Subcutaneous abdominal adipose tissue (tissue), 5 donors: ENCODE measurements at regions not wholly inside any gene's neighbourhood (a gene's known extent, or its start where the extent isn't known, plus 50 kb on each side); places are given as distances from the start of the nearest gene placed in this dataset.

ENCODE experiments used
- H3K27ac ChIP-seq: one replicate; pipeline ENCODE4 v1.7.0; 2013; ENCODE audit warnings: low read depth, mild to moderate bottlenecking, inconsistent platforms, low read length, moderate library complexity
- H3K27me3 ChIP-seq, 5 donors: one replicate each; pipeline ENCODE4 v1.7.0; 2013; ENCODE audit warnings: low read length in 5 of 5, inconsistent platforms in 1 of 5; ENCODE audit not compliant: control insufficient read depth in 5 of 5, insufficient read depth in 4 of 5
- H3K36me3 ChIP-seq, 5 donors: one replicate each; pipeline ENCODE4 v1.7.0; 2013; ENCODE audit warnings: low read length in 5 of 5; ENCODE audit not compliant: control insufficient read depth in 5 of 5, insufficient read depth in 5 of 5
- H3K4me1 ChIP-seq, 5 donors: one replicate each; pipeline ENCODE4 v1.7.0; 2013; ENCODE audit warnings: low read length in 5 of 5, mild to moderate bottlenecking in 3 of 5, moderate library complexity in 1 of 5; ENCODE audit not compliant: control insufficient read depth in 5 of 5, insufficient read depth in 5 of 5
- H3K4me3 ChIP-seq, 5 donors: one replicate each; pipeline ENCODE4 v1.7.0; 2013; ENCODE audit warnings: low read length in 5 of 5, low read depth in 1 of 5
- H3K9ac ChIP-seq, 5 donors: one replicate each; pipeline ENCODE4 v1.7.0; 2013; ENCODE audit warnings: low read length in 5 of 5, mild to moderate bottlenecking in 4 of 5, moderate library complexity in 3 of 5
- H3K9me3 ChIP-seq, 5 donors: one replicate each; pipeline ENCODE4 v1.7.0; 2013; ENCODE audit warnings: low read length in 5 of 5; ENCODE audit not compliant: control insufficient read depth in 5 of 5
- donor health status: healthy.
- donor health status: healthy.
- donor health status: healthy.
- donor health status: healthy.
- donor health status: healthy.

GRCh38 chr17:83151056-83151441 lies 71.6 kb downstream of the METRNL start:
- H3K27ac ChIP-seq: no peak overlapping the region
- no peaks in the 10 kb centered on the region for H3K36me3 ChIP-seq
- no peak overlapping the region for H3K9ac ChIP-seq
- H3K27me3 ChIP-seq: peaks cover 0 to 14% (median 0%) of the 10 kb centered on the region in 5 donors
- H3K9me3 ChIP-seq: no peaks in the 10 kb centered on the region
- no peak overlapping the region for H3K4me3 ChIP-seq
- H3K4me1 ChIP-seq: peaks cover 0 to 47% (median 34%) of the 10 kb centered on the region in 5 donors

GRCh38 chr17:83151442-83152226 lies 72.2 kb downstream of the METRNL start:
- H3K27ac ChIP-seq: no peak overlapping the region
- peaks cover 0 to 50% (median 37%) of the 10 kb centered on the region in 5 donors for H3K4me1 ChIP-seq
- H3K9ac ChIP-seq: no peak overlapping the region

DNA sequence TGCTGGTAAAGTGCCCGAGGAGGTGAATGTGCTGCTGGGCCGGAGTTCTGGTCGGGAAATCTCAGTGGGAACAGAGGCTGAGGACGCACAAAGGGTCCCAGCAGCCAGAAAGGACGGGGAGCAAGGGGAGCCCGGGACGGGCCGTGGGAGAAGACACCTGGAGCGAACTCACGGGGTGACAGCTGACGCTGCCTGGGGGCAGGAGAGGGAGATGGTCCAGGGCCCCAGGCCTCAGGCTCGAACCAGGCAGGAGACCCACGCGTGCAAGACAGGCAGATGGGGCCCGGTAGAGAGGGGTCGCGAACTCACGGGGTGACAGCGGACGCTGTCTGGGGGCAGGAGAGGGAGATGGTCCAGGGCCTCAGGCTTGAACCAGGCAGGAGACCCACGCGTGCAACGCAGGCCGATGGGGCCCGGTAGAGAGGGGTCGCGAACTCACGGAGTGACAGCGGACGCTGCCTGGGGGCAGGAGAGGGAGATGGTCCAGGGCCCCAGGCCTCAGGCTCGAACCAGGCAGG lies 72.9 kb downstream of the METRNL start:
- Histone ChIP-seq H3K4me3 (no peak overlapping the region), H3K27ac (no peak overlapping the region), H3K36me3 (no peaks in the 10 kb centered on the region), H3K4me1 (peaks cover 0 to 50% (median 37%) of the 10 kb centered on the region in 5 donors), H3K27me3 (peaks cover 0 to 14% (median 0%) of the 10 kb centered on the region in 5 donors), H3K9ac (no peak overlapping the region), H3K9me3 (no peaks in the 10 kb centered on the region)

More at GRCh38 chr17:83151442-83152226, 72.2 kb downstream of the METRNL start:
- Histone ChIP-seq H3K36me3 (no peaks in the 10 kb centered on the region), H3K4me3 (no peak overlapping the region), H3K9me3 (no peaks in the 10 kb centered on the region), H3K27me3 (peaks cover 0 to 14% (median 0%) of the 10 kb centered on the region in 5 donors)

DNA sequence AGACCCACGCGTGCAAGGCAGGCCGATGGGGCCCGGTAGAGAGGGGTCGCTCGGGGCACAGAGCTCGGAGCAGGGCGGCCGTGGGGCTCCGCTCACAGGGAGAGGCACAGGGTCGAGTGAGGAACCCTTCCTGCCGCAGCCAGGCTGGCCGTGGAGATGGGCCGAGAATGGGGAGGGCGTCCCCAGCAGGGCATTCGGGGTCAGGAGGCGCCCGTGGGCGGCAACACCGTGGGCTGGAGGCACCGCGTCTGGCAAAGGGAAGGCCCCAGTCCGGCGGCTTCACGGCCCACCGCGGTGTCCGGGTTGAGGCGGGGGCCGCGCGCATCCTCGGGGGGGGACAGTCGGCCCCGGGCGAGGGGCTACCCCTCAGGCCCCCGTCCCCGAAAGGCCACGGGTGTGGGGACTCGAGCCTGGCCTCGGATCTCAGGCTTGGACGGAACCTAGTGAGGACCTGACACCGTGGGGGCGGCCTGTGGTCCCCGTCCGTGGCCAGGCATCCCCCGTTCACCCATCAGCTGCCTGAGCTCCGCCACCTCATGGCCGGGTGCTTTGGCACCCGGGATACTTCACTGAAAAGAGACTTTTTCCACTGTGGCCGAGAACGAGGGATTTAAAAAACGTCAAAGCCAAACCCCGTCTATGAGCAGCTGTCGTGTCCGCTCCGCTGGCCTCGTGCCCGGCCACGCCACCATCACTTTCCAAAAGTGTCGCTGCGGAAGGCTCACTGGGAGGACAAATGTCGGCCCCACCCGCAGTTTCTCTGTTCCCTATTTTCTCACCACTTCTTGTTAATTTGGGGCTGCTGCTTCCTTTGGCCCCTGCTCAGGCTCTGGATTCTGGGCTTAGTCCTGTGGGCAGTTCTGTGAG lies 73.6 kb downstream of the METRNL start:
- no peaks in the 10 kb centered on the region for H3K36me3 ChIP-seq
- H3K27ac ChIP-seq: no peak overlapping the region
- no peaks in the 10 kb centered on the region for H3K9me3 ChIP-seq
- peaks cover 0 to 14% (median 0%) of the 10 kb centered on the region in 5 donors for H3K27me3 ChIP-seq
- peak overlapping the region in 1 of 5 donors; percentile 17 for H3K4me3 ChIP-seq
- H3K4me1 ChIP-seq: peaks cover 0 to 50% (median 37%) of the 10 kb centered on the region in 5 donors
- H3K9ac ChIP-seq: no peak overlapping the region

DNA sequence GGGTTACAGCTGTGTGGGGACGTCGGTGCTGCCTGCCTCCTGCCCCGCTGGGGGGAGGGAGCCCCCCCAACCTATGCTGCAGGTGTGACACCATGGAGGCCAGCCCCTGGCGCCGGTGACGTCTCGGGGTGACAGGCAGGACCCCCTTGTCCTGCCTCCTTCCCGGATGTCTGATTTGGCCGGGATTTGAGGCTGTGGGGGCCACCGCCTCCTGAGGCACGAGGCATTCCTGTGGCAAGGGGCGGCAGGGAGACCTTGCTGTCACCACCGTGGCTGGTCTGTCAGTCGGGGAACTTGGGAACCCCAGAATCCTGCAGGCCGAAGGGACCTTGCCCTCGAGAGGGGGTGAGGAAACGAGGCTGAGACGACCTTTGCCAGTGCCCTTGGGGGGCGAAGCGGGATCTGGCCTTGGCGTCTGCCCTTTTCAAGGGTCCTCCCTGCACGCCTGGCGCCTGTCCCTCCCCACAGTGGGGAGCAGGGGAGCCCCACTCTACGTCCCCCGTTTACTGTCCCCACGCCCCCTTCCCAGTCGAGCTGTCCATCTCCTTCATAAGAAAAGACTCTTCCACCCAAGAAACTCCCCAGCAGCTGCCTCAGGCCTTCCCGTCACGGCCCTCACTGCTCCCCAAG lies 74.4 kb downstream of the METRNL start:
- Histone ChIP-seq H3K4me3 (peak overlapping the region in 1 of 5 donors; percentile 17), H3K9me3 (no peaks in the 10 kb centered on the region), H3K36me3 (no peaks in the 10 kb centered on the region), H3K9ac (no peak overlapping the region), H3K27ac (no peak overlapping the region), H3K27me3 (peaks cover 0 to 14% (median 0%) of the 10 kb centered on the region in 5 donors), H3K4me1 (peaks cover 0 to 50% (median 37%) of the 10 kb centered on the region in 5 donors)

GRCh38 chr17:83154311-83155127 lies 75.1 kb downstream of the METRNL start:
- Histone ChIP-seq H3K27ac (no peak overlapping the region), H3K36me3 (no peaks in the 10 kb centered on the region), H3K4me3 (no peak overlapping the region), H3K4me1 (peaks cover 0 to 50% (median 37%) of the 10 kb centered on the region in 5 donors), H3K9ac (peak overlapping the region in 2 of 5 donors; percentile 6 to 31), H3K27me3 (peaks cover 0 to 14% (median 0%) of the 10 kb centered on the region in 5 donors), H3K9me3 (no peaks in the 10 kb centered on the region)

DNA sequence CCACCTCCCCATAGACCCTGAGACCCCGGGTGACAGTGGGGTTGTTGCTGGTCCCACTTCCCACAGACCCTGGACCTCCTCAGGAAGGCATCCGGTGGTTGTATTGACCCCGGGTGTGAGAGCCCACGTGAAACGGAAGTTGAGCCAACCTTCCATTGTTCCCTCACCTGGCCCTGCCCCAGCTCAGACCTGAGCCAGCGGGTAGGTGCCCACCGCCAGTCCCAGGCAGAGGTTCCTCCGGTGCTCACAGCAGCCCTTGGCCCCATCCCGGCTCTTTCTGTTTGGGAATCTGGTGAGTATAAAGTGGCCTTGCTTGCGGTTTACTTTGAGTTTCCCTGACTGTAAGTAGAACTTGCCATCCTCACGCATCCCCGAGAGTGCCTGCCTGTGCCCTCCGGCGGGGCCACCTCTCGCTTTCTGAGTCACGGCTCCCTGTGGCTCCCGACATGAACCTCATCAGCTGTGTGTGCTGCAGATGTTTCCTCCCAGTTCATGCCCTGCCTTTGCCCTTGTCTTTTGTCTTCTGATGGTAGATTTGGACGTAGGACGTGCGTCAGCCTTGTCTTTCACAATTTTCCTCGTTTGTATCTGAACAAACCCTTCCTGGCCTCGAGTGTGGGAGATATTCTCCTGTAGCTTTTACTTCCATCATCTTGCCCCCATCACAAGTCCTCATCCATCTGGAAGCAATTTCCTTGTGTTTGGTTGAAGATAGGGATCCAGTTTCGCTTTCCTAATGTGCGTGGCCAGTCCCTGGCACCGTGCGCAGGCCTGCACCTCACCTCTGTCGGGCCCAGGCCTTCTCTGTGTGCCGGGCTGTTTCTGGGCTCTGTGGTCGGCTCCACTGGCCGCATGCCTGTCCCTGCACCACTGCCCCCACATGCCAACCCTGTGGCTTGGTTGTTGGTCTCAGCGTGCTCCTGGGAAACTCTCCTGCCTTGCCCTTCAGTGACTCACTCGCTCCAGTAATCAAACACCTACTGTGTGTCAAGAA lies 76.0 kb downstream of the METRNL start:
- peaks cover 0 to 14% (median 0%) of the 10 kb centered on the region in 5 donors for H3K27me3 ChIP-seq
- no peak overlapping the region for H3K9ac ChIP-seq
- H3K36me3 ChIP-seq: no peaks in the 10 kb centered on the region
- H3K4me1 ChIP-seq: peaks cover 0 to 50% (median 37%) of the 10 kb centered on the region in 5 donors
- H3K27ac ChIP-seq: no peak overlapping the region
- no peaks in the 10 kb centered on the region for H3K9me3 ChIP-seq
- peak overlapping the region in 2 of 5 donors; percentile 41 to 42 for H3K4me3 ChIP-seq

DNA sequence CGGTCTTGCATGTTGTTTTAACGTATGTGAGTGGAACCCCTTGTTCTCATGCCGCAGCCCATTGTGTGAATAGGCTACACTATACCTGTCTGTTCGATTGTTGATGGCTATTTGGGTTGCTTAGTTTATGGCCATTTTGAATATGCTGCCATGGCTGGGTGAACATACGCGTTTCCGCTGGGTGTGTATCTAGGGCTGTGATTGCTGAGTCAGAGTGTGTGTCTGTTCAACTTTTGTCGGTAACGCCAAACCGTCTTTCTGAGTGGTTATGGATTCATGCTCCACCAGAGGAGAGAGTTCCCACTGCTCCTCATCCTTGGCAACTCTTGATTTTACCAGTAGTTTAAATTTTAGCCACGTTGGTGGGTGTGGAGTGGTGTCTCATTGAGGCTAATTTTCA lies 77.0 kb downstream of the METRNL start:
- no peaks in the 10 kb centered on the region for H3K36me3 ChIP-seq
- no peak overlapping the region for H3K4me3 ChIP-seq
- peaks cover 0 to 14% (median 0%) of the 10 kb centered on the region in 5 donors for H3K27me3 ChIP-seq
- H3K9ac ChIP-seq: no peak overlapping the region
- H3K9me3 ChIP-seq: no peaks in the 10 kb centered on the region
- H3K27ac ChIP-seq: no peak overlapping the region
- peaks cover 0 to 48% (median 37%) of the 10 kb centered on the region in 5 donors for H3K4me1 ChIP-seq
